ENCODE measurements at regions not wholly inside any gene's neighbourhood (a gene's known extent, or its start where the extent isn't known, plus 50 kb on each side); places are given as distances from the start of the nearest gene placed in this dataset.

DNA sequence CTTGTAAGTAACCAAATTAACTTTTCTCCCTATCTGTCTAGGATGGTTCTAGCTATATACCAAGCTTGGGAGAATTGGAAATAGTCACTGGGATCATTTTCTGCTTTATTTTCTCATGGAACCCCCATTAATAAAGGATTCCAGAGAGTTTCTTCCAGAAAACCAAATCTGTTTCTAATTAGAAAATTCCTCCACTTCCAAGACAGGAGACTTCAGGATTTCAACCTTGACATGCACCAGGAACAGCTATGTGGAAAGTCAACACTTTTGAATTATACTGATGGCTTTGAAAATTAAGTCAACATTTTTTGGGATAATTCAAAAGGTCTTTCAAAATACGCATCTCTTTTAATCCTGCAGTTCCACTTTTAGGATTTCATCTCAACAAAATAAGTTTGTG, 138.3 kb downstream of the MEX3B start:
- Histone ChIP-seq H3K4me1 (ENCODE audit: control insufficient read depth, insufficient read depth, low read length) (no peaks in the 10 kb centered on the region), H3K27me3 (ENCODE audit: control insufficient read depth, insufficient read depth, low read length) (no peaks in the 10 kb centered on the region), H3K9me3 (ENCODE audit: control insufficient read depth, insufficient read depth, low read depth, low read length) (no peaks in the 10 kb centered on the region), H3K4me3 (ENCODE audit: low read depth in 2 of 2, low read length in 2 of 2) (no peak overlapping the region), H3K36me3 (ENCODE audit: control insufficient read depth, insufficient read depth, low read length) (no peaks in the 10 kb centered on the region), H3K27ac (ENCODE audit: low read length) (no peak overlapping the region)
- TF ChIP-seq TCF7L2 (IDR thresholded peaks at IDR 0.05; ENCODE audit: low read depth, low read length), result no peak
- no peak for TF ChIP-seq POLR2AphosphoS5 (IDR thresholded peaks at IDR 0.05; ENCODE audit: low read depth, low read length)
- no peak for TF ChIP-seq REST (IDR thresholded peaks at IDR 0.05; ENCODE audit: insufficient read depth in 1 of 2, low read depth in 2 of 2, low read length in 1 of 2)
- TF ChIP-seq, protein P1, sequence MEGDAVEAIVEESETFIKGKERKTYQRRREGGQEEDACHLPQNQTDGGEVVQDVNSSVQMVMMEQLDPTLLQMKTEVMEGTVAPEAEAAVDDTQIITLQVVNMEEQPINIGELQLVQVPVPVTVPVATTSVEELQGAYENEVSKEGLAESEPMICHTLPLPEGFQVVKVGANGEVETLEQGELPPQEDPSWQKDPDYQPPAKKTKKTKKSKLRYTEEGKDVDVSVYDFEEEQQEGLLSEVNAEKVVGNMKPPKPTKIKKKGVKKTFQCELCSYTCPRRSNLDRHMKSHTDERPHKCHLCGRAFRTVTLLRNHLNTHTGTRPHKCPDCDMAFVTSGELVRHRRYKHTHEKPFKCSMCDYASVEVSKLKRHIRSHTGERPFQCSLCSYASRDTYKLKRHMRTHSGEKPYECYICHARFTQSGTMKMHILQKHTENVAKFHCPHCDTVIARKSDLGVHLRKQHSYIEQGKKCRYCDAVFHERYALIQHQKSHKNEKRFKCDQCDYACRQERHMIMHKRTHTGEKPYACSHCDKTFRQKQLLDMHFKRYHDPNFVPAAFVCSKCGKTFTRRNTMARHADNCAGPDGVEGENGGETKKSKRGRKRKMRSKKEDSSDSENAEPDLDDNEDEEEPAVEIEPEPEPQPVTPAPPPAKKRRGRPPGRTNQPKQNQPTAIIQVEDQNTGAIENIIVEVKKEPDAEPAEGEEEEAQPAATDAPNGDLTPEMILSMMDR (IDR thresholded peaks at IDR 0.05), result no peak
- no peak for TF ChIP-seq SIN3A (IDR thresholded peaks at IDR 0.05; ENCODE audit: borderline replicate concordance, insufficient read depth, low read depth, low read length)
- in situ Hi-C loops (cut with HindIII; ENCODE audit: low pct_unique_long_range_greater_than_20kb, low sequenced_read_pairs), result no loop called here
- intact Hi-C loops (cut with micrococcal nuclease; ENCODE audit: unreplicated experiment), result no loop called here
- BruUV-seq (replicated peaks), result no TSS peak
- ATAC-seq (no peak), DNase-seq (ENCODE audit: low read depth, low spot score) (no peak)
- CTCF ChIA-PET, result no interaction called here
- POLR2A ChIA-PET, result no interaction called here

DNA sequence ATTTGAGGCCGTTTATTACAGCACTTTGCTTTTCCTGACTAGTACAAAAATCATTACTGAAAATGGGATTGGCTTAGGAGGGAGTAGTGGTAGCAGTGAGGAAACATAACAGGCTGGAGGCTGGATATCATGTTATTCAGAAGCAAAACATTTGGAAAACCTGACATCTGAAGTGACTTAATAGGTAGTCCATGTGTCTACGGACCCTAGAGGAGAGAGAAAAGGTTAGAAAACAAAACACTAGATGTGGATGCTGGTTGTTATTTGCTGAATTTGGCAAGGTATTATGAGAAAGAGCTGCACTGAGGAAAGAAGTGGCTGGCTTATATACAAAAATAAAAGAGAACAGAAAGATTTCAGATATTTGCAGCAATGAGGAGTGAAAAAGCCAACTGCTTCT, 139.9 kb downstream of the MEX3B start:
- ChIA-PET CTCF (no interaction called here), POLR2A (no interaction called here)
- Histone ChIP-seq H3K27me3 (ENCODE audit: control insufficient read depth, insufficient read depth, low read length) (no peaks in the 10 kb centered on the region), H3K4me3 (ENCODE audit: low read depth in 2 of 2, low read length in 2 of 2) (no peak overlapping the region), H3K4me1 (ENCODE audit: control insufficient read depth, insufficient read depth, low read length) (no peaks in the 10 kb centered on the region), H3K36me3 (ENCODE audit: control insufficient read depth, insufficient read depth, low read length) (no peaks in the 10 kb centered on the region), H3K9me3 (ENCODE audit: control insufficient read depth, insufficient read depth, low read depth, low read length) (no peaks in the 10 kb centered on the region), H3K27ac (ENCODE audit: low read length) (no peak overlapping the region)
- intact Hi-C loops (cut with micrococcal nuclease; ENCODE audit: unreplicated experiment), result no loop called here
- BruUV-seq (replicated peaks), result no TSS peak
- TF ChIP-seq POLR2AphosphoS5 (IDR thresholded peaks at IDR 0.05; ENCODE audit: low read depth, low read length), result no peak
- TF ChIP-seq, protein P1 (IDR thresholded peaks at IDR 0.05), result no peak
- in situ Hi-C loops (cut with HindIII; ENCODE audit: low pct_unique_long_range_greater_than_20kb, low sequenced_read_pairs), result no loop called here
- DNase-seq (ENCODE audit: low read depth, low spot score) (no peak), ATAC-seq (no peak)

DNA sequence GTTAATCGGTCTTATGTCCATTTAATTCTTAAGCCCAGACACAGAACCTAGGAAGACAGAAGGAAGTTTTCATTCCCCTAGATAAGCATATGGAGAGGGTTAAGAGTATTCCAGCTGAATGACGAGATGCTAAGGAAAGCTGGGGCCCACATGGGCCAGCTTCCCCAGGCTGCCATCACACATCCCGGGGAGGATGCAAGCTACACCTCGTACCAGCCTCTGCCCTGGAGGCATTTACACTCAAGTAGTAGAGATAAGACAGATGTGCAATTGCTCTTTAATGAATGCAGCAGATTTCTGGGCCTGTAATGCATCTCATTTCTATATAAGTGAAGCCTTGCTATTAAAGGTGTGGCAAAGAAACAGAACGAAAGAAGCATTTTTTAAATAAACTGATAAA, 144.5 kb downstream of the MEX3B start:
- no peaks in the 10 kb centered on the region for H3K36me3 ChIP-seq (ENCODE audit: control insufficient read depth, insufficient read depth, low read length)
- ATAC-seq (no peak), DNase-seq (ENCODE audit: low read depth, low spot score) (no peak)
- intact Hi-C loops (cut with micrococcal nuclease; ENCODE audit: unreplicated experiment), result no loop called here
- BruUV-seq (replicated peaks), result no TSS peak
- ChIA-PET POLR2A (no interaction called here), CTCF (no interaction called here)
- no peak overlapping the region for H3K27ac ChIP-seq (ENCODE audit: low read length)
- TF ChIP-seq, protein P1 (IDR thresholded peaks at IDR 0.05), result no peak
- TF ChIP-seq POLR2AphosphoS5 (IDR thresholded peaks at IDR 0.05; ENCODE audit: low read depth, low read length) (no peak), REST (IDR thresholded peaks at IDR 0.05; ENCODE audit: insufficient read depth in 1 of 2, low read depth in 2 of 2, low read length in 1 of 2) (no peak), TCF7L2 (IDR thresholded peaks at IDR 0.05; ENCODE audit: low read depth, low read length) (no peak), SIN3A (IDR thresholded peaks at IDR 0.05; ENCODE audit: borderline replicate concordance, insufficient read depth, low read depth, low read length) (no peak)
- no peaks in the 10 kb centered on the region for H3K27me3 ChIP-seq (ENCODE audit: control insufficient read depth, insufficient read depth, low read length)
- no peaks in the 10 kb centered on the region for H3K4me1 ChIP-seq (ENCODE audit: control insufficient read depth, insufficient read depth, low read length)
- in situ Hi-C loops (cut with HindIII; ENCODE audit: low pct_unique_long_range_greater_than_20kb, low sequenced_read_pairs), result no loop called here
- no peaks in the 10 kb centered on the region for H3K9me3 ChIP-seq (ENCODE audit: control insufficient read depth, insufficient read depth, low read depth, low read length)
- H3K4me3 ChIP-seq (ENCODE audit: low read depth in 2 of 2, low read length in 2 of 2), result no peak overlapping the region
